T-cell (primary cell): ENCODE measurements at regions not wholly inside any gene's neighbourhood (a gene's known extent, or its start where the extent isn't known, plus 50 kb on each side); places are given as distances from the start of the nearest gene placed in this dataset.
A peak's percentile ranks its signal among the peaks of the same experiment; 100 is the strongest.

Experiments
- ATAC-seq, 4 experiments: fragments of 200-7000 bp in 3 of 4; fragments of 150-1000 bp in 1 of 4; cut with Tn5 transposase; replicated peaks in 1 of 4; 1 replicate in 3 of 4; 2 replicates in 1 of 4; pipeline ENCODE4 v1.10.0; 2021; ENCODE audit warnings: moderate library complexity in 3 of 4, mild to moderate bottlenecking in 2 of 4, moderate number of reproducible peaks in 1 of 4
- CTCF ChIA-PET, 2 donors: fragments of 300-600 bp; sonication (Branson Sonifier 250); formaldehyde crosslinking; loops; one replicate each; lab custom pipeline; 2022; ENCODE audit warnings: antibody characterized with exemption in 2 of 2; lab: Charles Lee
- POLR2A ChIA-PET, 2 donors: fragments of 300-600 bp; sonication (Branson Sonifier 250); formaldehyde crosslinking; loops; one replicate each; lab custom pipeline; 2022; ENCODE audit warnings: antibody characterized with exemption in 2 of 2; lab: Charles Lee
- DNase-seq, 35 experiments: peaks; one replicate each; pipeline versions ENCODE4 v3.0.0 to v3.0.0-alpha.2; 2013 to 2023
- H3K27ac ChIP-seq: one replicate; pipeline ENCODE4 v1.5.1; 2013; ENCODE audit warnings: low read length
- H3K27me3 ChIP-seq, 2 experiments: replicated peaks in 1 of 2; 1 replicate in 1 of 2; 2 replicates in 1 of 2; pipeline versions ENCODE4 v1.6.1 to v1.7.0; 2013; ENCODE audit warnings: low read length in 1 of 2, mixed read lengths in 1 of 2; ENCODE audit not compliant: control insufficient read depth in 2 of 2, insufficient read depth in 2 of 2; ENCODE audit errors: extremely low read depth in 1 of 2
- H3K36me3 ChIP-seq, 2 donors: 1 replicate in 1 of 2; 2 replicates in 1 of 2; pipeline versions ENCODE4 v1.6.1 to v1.7.0; 2013; ENCODE audit warnings: low read length in 1 of 2; ENCODE audit not compliant: control insufficient read depth in 2 of 2, insufficient read depth in 1 of 2; ENCODE audit errors: extremely low read depth in 1 of 2
- H3K4me1 ChIP-seq, 2 experiments: 1 replicate in 1 of 2; 2 replicates in 1 of 2; pipeline versions ENCODE4 v1.6.1 to v1.7.0; 2013; ENCODE audit warnings: low read length in 2 of 2, mixed read lengths in 1 of 2; ENCODE audit not compliant: insufficient read depth in 2 of 2, control insufficient read depth in 1 of 2; ENCODE audit errors: extremely low read depth in 1 of 2
- H3K4me3 ChIP-seq, 2 donors: 1 replicate in 1 of 2; 2 replicates in 1 of 2; pipeline versions ENCODE4 v1.5.1 to v1.7.0; 2013; ENCODE audit warnings: mild to moderate bottlenecking in 2 of 2, low read length in 1 of 2, moderate library complexity in 1 of 2; ENCODE audit not compliant: control insufficient read depth in 1 of 2; ENCODE audit errors: extremely low read depth in 1 of 2
- H3K9me3 ChIP-seq: 2 replicates; pipeline ENCODE4 v1.7.0; 2013
- H3K27ac Mint-ChIP-seq, 2 donors: one replicate each; pipeline ENCODE4 v1.8.0; 2020 to 2021; ENCODE audit warnings: mild to moderate bottlenecking in 2 of 2, mixed read lengths in 2 of 2
- H3K27me3 Mint-ChIP-seq, 2 donors: one replicate each; pipeline ENCODE4 v1.8.0; 2021 to 2022; ENCODE audit warnings: mixed read lengths in 2 of 2
- H3K36me3 Mint-ChIP-seq: one replicate; pipeline ENCODE4 v1.8.0; 2021; ENCODE audit warnings: mixed read lengths
- H3K4me1 Mint-ChIP-seq, 3 donors: one replicate each; pipeline ENCODE4 v1.8.0; 2020 to 2022; ENCODE audit warnings: mixed read lengths in 3 of 3, mild to moderate bottlenecking in 1 of 3
- H3K4me3 Mint-ChIP-seq, 3 donors: one replicate each; pipeline ENCODE4 v1.8.0; 2020 to 2022; ENCODE audit warnings: mild to moderate bottlenecking in 3 of 3, mixed read lengths in 3 of 3, moderate library complexity in 3 of 3
- H3K9me3 Mint-ChIP-seq, 3 donors: one replicate each; pipeline ENCODE4 v1.8.0; 2020 to 2022; ENCODE audit warnings: mixed read lengths in 3 of 3
- WGBS: methylation state at CpG from one replicate; pipeline ENCODE4 v1.1.5; 2013; ENCODE audit warnings: missing lambda C conversion rate; ENCODE audit not compliant: insufficient coverage; 5-methylcytosine and 5-hydroxymethylcytosine counted together

- H3K36me3 Mint-ChIP-seq = no peaks in the 10 kb centered on the region
- Histone ChIP-seq H3K4me1 (peaks cover 0 to 10% of the 10 kb centered on the region in 2 experiments), H3K9me3 (no peaks in the 10 kb centered on the region), H3K4me3 (no peak overlapping the region), H3K36me3 (no peaks in the 10 kb centered on the region), H3K27me3 (no peaks in the 10 kb centered on the region), H3K27ac (no peak overlapping the region)
- H3K9me3 Mint-ChIP-seq = no peaks in the 10 kb centered on the region
- DNase-seq (no peak), ATAC-seq (no peak)
- no peaks in the 10 kb centered on the region for H3K27me3 Mint-ChIP-seq
- CTCF ChIA-PET = no interaction called here
- POLR2A ChIA-PET = interaction anchor here in 1 of 2 donors (0.7 kb wide), 1 partner anchor 27 kb away, joined by 14 read pairs; no protein-coding TSS in a partner anchor
- WGBS = no CpG with 5 or more reads among the region's 1 CpG
- H3K4me3 Mint-ChIP-seq = no peak overlapping the region
- H3K4me1 Mint-ChIP-seq = peaks cover 3 to 12% (median 6%) of the 10 kb centered on the region in 3 donors
- H3K27ac Mint-ChIP-seq = no peak overlapping the region
These were observed 133.4 kb upstream of the ADO start for GRCh38 chr10:62671104-62671503.

- H3K9me3 ChIP-seq = no peaks in the 10 kb centered on the region
These were observed 123.1 kb upstream of the ADO start for GRCh38 chr10:62681211-62681940.

GRCh38 chr10:62684911-62685310 lies 119.6 kb upstream of the ADO start:
- H3K27me3 ChIP-seq = no peaks in the 10 kb centered on the region
- peaks cover 6% of the 10 kb centered on the region for H3K36me3 Mint-ChIP-seq
- no peak overlapping the region for H3K27ac Mint-ChIP-seq
- H3K4me1 Mint-ChIP-seq = peaks cover 30 to 45% (median 34%) of the 10 kb centered on the region in 3 donors
- no peak overlapping the region for H3K4me3 ChIP-seq
- H3K27me3 Mint-ChIP-seq = no peaks in the 10 kb centered on the region
- no peak overlapping the region for H3K4me3 Mint-ChIP-seq
- ATAC-seq = no peak
- peaks cover 2 to 26% of the 10 kb centered on the region in 2 experiments for H3K4me1 ChIP-seq
- no peak for DNase-seq
- H3K36me3 ChIP-seq = no peaks in the 10 kb centered on the region
- CTCF ChIA-PET = interaction anchor here (0.6 to 1.7 kb wide), 3 partner anchors 9 to 1035 kb away, joined by 3 to 5 read pairs (median 3); no protein-coding TSS in a partner anchor
- H3K9me3 ChIP-seq = no peaks in the 10 kb centered on the region
- H3K9me3 Mint-ChIP-seq = peaks cover 0 to 8% (median 4%) of the 10 kb centered on the region in 3 donors
- WGBS = 84% methylated on average over 3 of the region's 5 CpGs
- POLR2A ChIA-PET = interaction anchor here in 1 of 2 donors (0.6 kb wide), 1 partner anchor 411 kb away, joined by 3 read pairs; no protein-coding TSS in a partner anchor
- no peak overlapping the region for H3K27ac ChIP-seq

More at GRCh38 chr10:62681211-62681940, 123.1 kb upstream of the ADO start:
- 3% methylated on average over 5 of the region's 8 CpGs for WGBS
- peak; percentile 83 to 96 (median 84) for ATAC-seq
- peak in 34 of 35 experiments; percentile 34 to 88 (median 58) for DNase-seq
- H3K4me1 Mint-ChIP-seq = peaks cover 15 to 24% (median 18%) of the 10 kb centered on the region in 3 donors
- H3K36me3 ChIP-seq = no peaks in the 10 kb centered on the region
- peak overlapping the region in 1 of 2 donors; percentile 4 for H3K27ac Mint-ChIP-seq
- H3K27me3 Mint-ChIP-seq = peaks cover 4% of the 10 kb centered on the region in 2 donors
- H3K4me3 Mint-ChIP-seq = peak overlapping the region in 1 of 3 donors; percentile 2
- peak overlapping the region; percentile 35 for H3K27ac ChIP-seq
- no peaks in the 10 kb centered on the region for H3K27me3 ChIP-seq
- H3K4me1 ChIP-seq = peaks cover 0 to 16% of the 10 kb centered on the region in 2 experiments
- H3K36me3 Mint-ChIP-seq = no peaks in the 10 kb centered on the region
- peaks cover 0 to 5% (median 0%) of the 10 kb centered on the region in 3 donors for H3K9me3 Mint-ChIP-seq
- no peak overlapping the region for H3K4me3 ChIP-seq
- ChIA-PET CTCF (interaction anchor here (0.6 to 2.7 kb wide), 11 partner anchors 9 to 452 kb away, joined by 3 to 12 read pairs (median 5); partner anchors contain the start of genes EGR2 (in 1 of the 2) and NRBF2 (in 1 of the 2)), POLR2A (interaction anchor here in 1 of 2 donors (0.7 kb wide), 2 partner anchors 51 to 963 kb away, joined by 3 to 4 read pairs; no protein-coding TSS in a partner anchor)

- Mint-ChIP-seq H3K27me3 (no peaks in the 10 kb centered on the region), H3K27ac (no peak overlapping the region), H3K36me3 (peaks cover 6% of the 10 kb centered on the region), H3K4me3 (no peak overlapping the region), H3K9me3 (peaks cover 0 to 8% (median 4%) of the 10 kb centered on the region in 3 donors), H3K4me1 (peaks cover 35 to 48% (median 42%) of the 10 kb centered on the region in 3 donors)
- Histone ChIP-seq H3K27ac (no peak overlapping the region), H3K4me1 (peaks cover 12 to 32% of the 10 kb centered on the region in 2 experiments), H3K9me3 (no peaks in the 10 kb centered on the region), H3K36me3 (no peaks in the 10 kb centered on the region), H3K27me3 (no peaks in the 10 kb centered on the region), H3K4me3 (no peak overlapping the region)
- ChIA-PET POLR2A (interaction anchor here in 1 of 2 donors (1.0 kb wide), 1 partner anchor 11 kb away, joined by 4 read pairs; no protein-coding TSS in a partner anchor), CTCF (no interaction called here)
- DNase-seq = no peak
- peak in 1 of 4 experiments; percentile 33 for ATAC-seq
These were observed 117.2 kb upstream of the ADO start for GRCh38 chr10:62687230-62687748.

GRCh38 chr10:62688971-62689700 lies 115.4 kb upstream of the ADO start:
- CTCF ChIA-PET = no interaction called here
- POLR2A ChIA-PET = no interaction called here
- no peaks in the 10 kb centered on the region for H3K9me3 ChIP-seq
- ATAC-seq (no peak), DNase-seq (peak in 1 of 35 experiments; percentile 25)
- H3K27ac Mint-ChIP-seq = peak overlapping the region; percentile 76 to 77
- no peaks in the 10 kb centered on the region for H3K36me3 ChIP-seq
- H3K4me3 Mint-ChIP-seq = peak overlapping the region; percentile 52 to 62 (median 59)
- no peak overlapping the region for H3K4me3 ChIP-seq
- peak overlapping the region; percentile 68 for H3K27ac ChIP-seq
- H3K36me3 Mint-ChIP-seq = peaks cover 6% of the 10 kb centered on the region
- peaks cover 37 to 59% (median 53%) of the 10 kb centered on the region in 3 donors for H3K4me1 Mint-ChIP-seq
- no peaks in the 10 kb centered on the region for H3K27me3 ChIP-seq
- peaks cover 15 to 38% of the 10 kb centered on the region in 2 experiments for H3K4me1 ChIP-seq
- peaks cover 0 to 8% (median 4%) of the 10 kb centered on the region in 3 donors for H3K9me3 Mint-ChIP-seq
- no peaks in the 10 kb centered on the region for H3K27me3 Mint-ChIP-seq
- 80% methylated on average over 2 of the region's 2 CpGs for WGBS

GRCh38 chr10:62689712-62690111 lies 114.8 kb upstream of the ADO start:
- no peaks in the 10 kb centered on the region for H3K9me3 ChIP-seq
- no peaks in the 10 kb centered on the region for H3K36me3 ChIP-seq
- no CpG with 5 or more reads among the region's 5 CpGs for WGBS
- ChIA-PET POLR2A (no interaction called here), CTCF (no interaction called here)
- Mint-ChIP-seq H3K4me1 (peaks cover 43 to 65% (median 59%) of the 10 kb centered on the region in 3 donors), H3K4me3 (peak overlapping the region; percentile 52 to 62 (median 59)), H3K27ac (peak overlapping the region; percentile 76 to 77), H3K9me3 (peaks cover 0 to 8% (median 4%) of the 10 kb centered on the region in 3 donors), H3K27me3 (no peaks in the 10 kb centered on the region), H3K36me3 (peaks cover 6% of the 10 kb centered on the region)
- peaks cover 19 to 40% of the 10 kb centered on the region in 2 experiments for H3K4me1 ChIP-seq
- peak in 1 of 35 experiments; percentile 67 for DNase-seq
- peak in 2 of 4 experiments; percentile 44 to 56 for ATAC-seq
- peak overlapping the region; percentile 68 for H3K27ac ChIP-seq
- H3K4me3 ChIP-seq = no peak overlapping the region
- H3K27me3 ChIP-seq = no peaks in the 10 kb centered on the region
